Activated T-cell treated with anti-CD3 and anti-CD28 coated beads, Interleukin-2, amount 50 U/mL, for 48 hours (primary cell): ENCODE measurements at regions not wholly inside any gene's neighbourhood (a gene's known extent, or its start where the extent isn't known, plus 50 kb on each side); places are given as distances from the start of the nearest gene placed in this dataset.

Experiments
- DNase-seq, 2 experiments: peaks; one replicate each; pipeline ENCODE4 v3.0.0-alpha.2; 2020

GRCh38 chr3:28743271-28743670, 394.6 kb upstream of the AZI2 start:
- DNase-seq: no peak

- DNase-seq: no peak
Observed at GRCh38 chr3:28743831-28744230, 395.2 kb upstream of the AZI2 start.

GRCh38 chr3:28745436-28745835, 396.8 kb upstream of the AZI2 start:
- DNase-seq: no peak

GRCh38 chr3:28745916-28746617, 397.4 kb upstream of the AZI2 start:
- DNase-seq: no peak

DNA sequence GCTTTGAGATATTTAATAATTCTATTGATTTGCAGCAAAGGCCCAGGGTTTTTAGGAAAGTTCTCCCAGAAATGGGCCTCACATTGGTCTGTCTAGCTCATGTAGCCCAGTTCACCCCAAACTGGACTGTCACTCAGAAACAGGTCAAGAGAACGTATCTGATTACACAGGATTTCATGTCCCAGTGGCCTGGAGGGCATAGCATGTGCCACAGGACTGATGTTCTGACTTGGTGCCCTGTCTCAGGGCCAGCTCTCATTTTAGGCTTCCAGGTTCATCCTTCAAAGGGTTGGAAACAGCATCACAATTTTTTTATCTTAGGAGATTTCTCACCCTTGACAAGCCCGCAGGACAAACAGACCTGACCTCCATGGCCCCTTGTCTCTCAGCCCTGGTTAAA, 398.4 kb upstream of the AZI2 start:
- no peak for DNase-seq

GRCh38 chr3:28751864-28752263, 403.2 kb upstream of the AZI2 start:
- no peak for DNase-seq

- no peak for DNase-seq
Observed at GRCh38 chr3:28752290-28752689, 403.7 kb upstream of the AZI2 start.

- no peak for DNase-seq
Observed at GRCh38 chr3:28756056-28756455, 407.4 kb upstream of the AZI2 start.

DNA sequence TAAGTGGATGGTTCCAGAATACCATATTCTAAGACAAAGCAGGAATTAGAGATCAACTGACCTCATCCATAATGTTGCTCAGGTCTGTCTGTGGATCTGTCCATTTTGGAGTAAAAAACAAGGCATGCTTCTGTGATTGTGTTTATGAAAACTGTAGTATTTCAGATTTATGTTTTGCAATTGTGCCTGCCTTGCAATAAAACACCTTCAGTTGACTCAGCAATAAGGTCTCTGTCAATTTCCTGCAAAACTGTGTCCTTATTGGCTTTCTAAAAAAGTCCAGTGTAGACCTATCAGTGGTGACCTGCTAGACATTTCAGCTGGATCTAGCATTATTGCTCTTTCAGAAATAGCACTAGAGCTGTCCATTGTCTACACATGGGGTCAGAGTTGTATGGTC, 409.5 kb upstream of the AZI2 start:
- no peak for DNase-seq

- DNase-seq: no peak
Observed at GRCh38 chr3:28761375-28761774, 412.8 kb upstream of the AZI2 start.

DNA sequence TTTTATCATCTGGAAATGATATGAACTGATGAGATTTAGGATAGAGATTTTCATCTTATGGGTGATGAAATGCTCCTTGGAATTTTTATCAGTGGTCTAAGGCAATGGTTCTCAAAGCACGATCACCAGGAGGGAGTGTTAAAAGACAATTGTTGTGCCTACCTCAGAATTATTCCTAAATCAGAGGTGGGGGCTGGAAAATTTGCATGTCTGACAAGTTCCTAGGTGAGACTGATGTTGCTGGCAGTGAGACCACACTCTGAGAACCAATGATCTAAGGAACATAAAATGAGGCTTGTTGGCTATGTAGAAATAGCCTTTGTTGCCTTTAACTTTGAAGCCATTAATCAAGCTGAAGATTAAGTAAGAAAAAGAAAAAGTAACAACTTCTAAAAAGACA, 416.6 kb upstream of the AZI2 start:
- no peak for DNase-seq

GRCh38 chr3:28768439-28768838, 419.8 kb upstream of the AZI2 start:
- no peak for DNase-seq

GRCh38 chr3:28777806-28778475, 429.3 kb upstream of the AZI2 start:
- DNase-seq: no peak

DNA sequence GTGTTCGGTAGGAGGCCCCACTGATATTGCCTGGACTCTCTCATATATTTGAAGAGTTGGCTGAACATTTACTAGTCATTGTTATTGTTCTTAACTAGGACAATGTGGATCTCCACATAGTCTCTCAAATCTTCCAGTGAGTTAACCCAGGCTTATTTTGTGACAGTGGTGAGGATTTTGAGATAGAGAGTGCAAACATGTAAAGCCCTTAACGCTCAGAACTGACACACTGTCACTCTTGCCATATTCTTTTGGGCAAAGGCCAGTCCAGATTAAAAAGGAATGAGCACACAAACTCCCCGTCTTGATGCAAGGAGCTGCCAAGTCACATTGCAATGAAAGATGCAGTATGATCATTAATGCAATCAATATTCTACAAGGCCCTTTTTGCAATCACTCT, 431.9 kb upstream of the AZI2 start:
- no peak for DNase-seq

GRCh38 chr3:28781053-28781452, 432.4 kb upstream of the AZI2 start:
- DNase-seq: no peak

DNA sequence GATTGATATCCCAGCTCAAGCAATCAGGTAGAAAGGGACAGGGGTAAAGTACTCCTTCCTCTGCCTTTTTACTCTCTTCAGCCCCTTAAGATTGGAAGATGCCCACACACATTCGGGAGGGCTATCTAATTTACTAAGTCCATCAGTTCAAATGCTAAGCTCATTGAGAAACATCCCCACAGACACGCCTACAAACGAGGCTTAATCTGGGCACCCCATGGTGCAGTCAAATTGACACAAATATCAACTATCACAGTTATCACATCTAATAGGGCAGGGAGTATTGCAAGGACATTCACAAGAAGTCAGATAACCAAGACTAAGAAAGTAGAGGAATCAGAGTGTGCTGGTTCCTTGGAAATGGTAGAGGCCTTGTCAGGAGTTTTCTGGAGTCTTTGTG, 437.8 kb upstream of the AZI2 start:
- DNase-seq: no peak

- DNase-seq: no peak
Observed at GRCh38 chr3:28788571-28788970, 439.9 kb upstream of the AZI2 start.

- no peak for DNase-seq
Observed at GRCh38 chr3:28791713-28792255, 443.2 kb upstream of the AZI2 start.

DNA sequence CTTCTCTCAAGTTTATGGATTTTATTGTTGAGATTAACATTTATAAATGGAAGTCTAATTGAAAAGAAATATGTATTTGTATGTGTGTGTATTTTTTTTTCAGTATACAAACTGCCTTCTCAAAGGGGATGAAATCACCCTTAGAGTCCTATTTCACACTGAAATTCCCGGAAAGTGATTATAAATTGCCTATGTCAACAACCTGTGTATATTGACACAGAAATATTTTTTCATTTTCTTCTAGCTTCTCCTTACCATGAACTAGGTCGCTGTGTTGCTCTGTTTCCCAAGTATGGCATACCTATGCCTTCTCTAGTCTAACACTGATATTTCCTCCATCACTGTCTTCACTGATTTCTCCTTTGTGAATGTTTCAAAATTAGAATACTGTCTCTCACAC, 444.0 kb upstream of the AZI2 start:
- no peak for DNase-seq

GRCh38 chr3:28799084-28799483, 450.5 kb upstream of the AZI2 start:
- DNase-seq: no peak

DNA sequence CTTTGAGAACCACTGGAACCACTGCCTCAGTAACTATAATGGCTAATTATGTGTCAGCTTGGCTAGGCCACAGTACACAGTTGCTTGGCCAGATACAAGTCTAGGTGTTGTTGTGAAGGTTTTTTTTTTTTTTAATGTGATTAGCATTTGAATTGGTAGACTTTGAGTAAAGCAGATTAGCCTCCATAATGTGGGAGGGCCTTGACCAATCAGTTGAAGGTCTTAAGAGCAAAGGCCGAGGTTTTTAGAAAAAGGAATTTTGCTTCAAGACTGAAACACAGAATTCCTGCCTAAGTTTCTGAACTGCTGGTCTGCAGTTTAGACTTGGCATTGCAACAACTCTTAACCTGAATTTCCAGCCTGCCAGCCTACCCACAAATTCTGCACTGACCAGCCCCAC, 451.6 kb upstream of the AZI2 start:
- no peak for DNase-seq

DNA sequence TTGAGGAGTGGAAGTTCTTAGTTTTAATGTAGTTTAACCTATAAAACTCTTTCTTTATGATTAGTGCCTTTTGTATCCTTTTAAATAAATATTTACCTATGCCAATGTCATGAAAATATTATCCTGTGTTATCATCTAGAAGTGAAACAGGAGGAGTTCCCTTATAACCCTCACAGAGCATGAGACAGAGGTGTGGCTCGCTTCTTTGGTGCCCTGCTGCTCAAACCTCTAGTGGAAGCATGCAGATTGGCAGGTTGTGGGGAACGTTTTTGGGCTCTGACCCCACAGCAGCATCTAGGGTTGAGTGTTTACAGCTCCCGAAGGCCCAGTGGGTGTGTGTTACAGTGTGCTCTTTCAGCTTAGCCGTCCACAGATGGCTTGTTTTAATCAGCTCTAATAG, 459.4 kb upstream of the AZI2 start:
- DNase-seq: no peak

GRCh38 chr3:28816017-28816416, 464.9 kb upstream of the RBMS3 start:
- DNase-seq: no peak

DNA sequence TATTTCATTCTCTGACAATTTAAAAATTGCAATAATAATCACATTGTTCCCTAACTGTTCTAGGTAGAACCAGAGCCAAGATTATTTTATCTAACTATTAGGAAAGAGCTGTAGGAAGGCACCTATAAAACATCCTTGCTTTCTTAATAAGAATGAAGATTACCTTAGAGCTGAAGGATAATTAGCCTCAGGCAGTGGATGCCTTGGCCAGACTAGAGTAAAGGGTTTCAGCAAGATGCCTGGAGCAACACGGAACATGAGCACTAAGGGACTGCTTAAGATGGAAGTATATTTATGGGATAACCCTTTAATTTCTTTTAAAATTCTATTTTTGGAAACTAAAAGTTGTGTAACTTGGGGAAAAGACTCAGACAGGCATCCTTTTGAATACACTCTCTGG, 456.6 kb upstream of the RBMS3 start:
- no peak for DNase-seq

DNA sequence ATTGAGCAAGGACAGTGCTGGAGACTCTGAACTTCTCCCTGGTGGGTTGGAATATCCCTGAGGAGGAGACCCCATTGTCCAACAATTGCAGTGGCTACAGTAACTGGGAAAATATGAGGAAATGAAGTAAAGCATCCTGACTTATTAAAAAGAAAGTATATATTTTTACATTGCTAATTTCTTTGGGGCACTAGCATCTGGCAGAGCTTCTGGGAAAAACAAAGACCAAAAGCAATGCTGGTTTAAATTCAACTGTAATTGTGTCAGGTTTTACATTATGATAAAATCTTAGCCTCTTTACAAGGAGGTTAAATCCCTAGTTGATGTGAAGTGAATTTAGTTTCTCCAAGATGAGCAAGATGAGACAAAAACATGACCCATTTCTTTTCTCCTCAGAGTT, 454.0 kb upstream of the RBMS3 start:
- no peak for DNase-seq
